Karpas-422 (cell line): ENCODE measurements at regions not wholly inside any gene's neighbourhood (a gene's known extent, or its start where the extent isn't known, plus 50 kb on each side); places are given as distances from the start of the nearest gene placed in this dataset. TPM values are rescaled to one million over a fixed set of nuclear protein-coding genes. Genes with fewer than 3 reads are reported as not detected.

Experiments used
- DNase-seq: peaks from one replicate; pipeline ENCODE4 v3.0.0-alpha.2; 2015
- H2AFZ ChIP-seq: fragments of 200-600 bp; sonication (generic); 2 replicates; pipeline ENCODE4 v1.6.1; 2014; ENCODE audit warnings: antibody characterized with exemption, low read length, mixed read lengths
- H3K27ac ChIP-seq: fragments of 200-600 bp; sonication (generic); 2 replicates; pipeline ENCODE4 v1.5.1; 2014; ENCODE audit warnings: mild to moderate bottlenecking, low read length, moderate library complexity
- H3K27me3 ChIP-seq: fragments of 200-600 bp; sonication (generic); 2 replicates; pipeline ENCODE4 v1.6.1; 2014; ENCODE audit warnings: low read length, mixed read lengths
- H3K36me3 ChIP-seq: fragments of 200-600 bp; sonication (generic); 2 replicates; pipeline ENCODE4 v1.6.1; 2014; ENCODE audit warnings: low read length, mixed read lengths; ENCODE audit not compliant: insufficient read depth
- H3K4me1 ChIP-seq: fragments of 200-600 bp; sonication (generic); 2 replicates; pipeline ENCODE4 v1.6.1; 2014; ENCODE audit warnings: mild to moderate bottlenecking, low read length, mixed read lengths
- H3K4me2 ChIP-seq: fragments of 200-600 bp; sonication (generic); 2 replicates; pipeline ENCODE4 v1.6.1; 2014; ENCODE audit warnings: low read length, low read depth, mild to moderate bottlenecking; ENCODE audit not compliant: poor library complexity, severe bottlenecking
- H3K4me3 ChIP-seq: fragments of 200-600 bp; sonication (generic); 2 replicates; pipeline ENCODE4 v1.5.1; 2014; ENCODE audit warnings: mild to moderate bottlenecking, antibody characterized with exemption, low read length, mixed read lengths
- H3K79me2 ChIP-seq: fragments of 200-600 bp; sonication (generic); 2 replicates; pipeline ENCODE4 v1.6.1; 2014; ENCODE audit warnings: mild to moderate bottlenecking, low read length, mixed read lengths
- H3K9ac ChIP-seq: fragments of 200-600 bp; sonication (generic); 2 replicates; pipeline ENCODE4 v1.6.0; 2014; ENCODE audit warnings: low read length
- H3K9me2 ChIP-seq: fragments of 200-600 bp; sonication (generic), shearing (Covaris generic); replicated peaks from 2 replicates; pipeline ENCODE4 v1.6.0; 2014; ENCODE audit warnings: mild to moderate bottlenecking, low read length, moderate library complexity; ENCODE audit not compliant: insufficient read depth
- H3K9me3 ChIP-seq: fragments of 300-700, 200-600 bp; sonication (generic); 2 replicates; pipeline ENCODE4 v1.6.1; 2014; ENCODE audit warnings: low read length, mixed read lengths
- H4K20me1 ChIP-seq: fragments of 200-600 bp; sonication (generic); 2 replicates; pipeline ENCODE4 v1.6.1; 2014; ENCODE audit warnings: mild to moderate bottlenecking, antibody characterized with exemption, low read length, low read depth; ENCODE audit not compliant: insufficient read depth
- small RNA-seq: library from RNA; depleted of rRNA; stranded (forward); fragments of <200 nt; gene quantifications from one replicate; pipeline ENCODE3, GENCODE V24; 2014

DNA sequence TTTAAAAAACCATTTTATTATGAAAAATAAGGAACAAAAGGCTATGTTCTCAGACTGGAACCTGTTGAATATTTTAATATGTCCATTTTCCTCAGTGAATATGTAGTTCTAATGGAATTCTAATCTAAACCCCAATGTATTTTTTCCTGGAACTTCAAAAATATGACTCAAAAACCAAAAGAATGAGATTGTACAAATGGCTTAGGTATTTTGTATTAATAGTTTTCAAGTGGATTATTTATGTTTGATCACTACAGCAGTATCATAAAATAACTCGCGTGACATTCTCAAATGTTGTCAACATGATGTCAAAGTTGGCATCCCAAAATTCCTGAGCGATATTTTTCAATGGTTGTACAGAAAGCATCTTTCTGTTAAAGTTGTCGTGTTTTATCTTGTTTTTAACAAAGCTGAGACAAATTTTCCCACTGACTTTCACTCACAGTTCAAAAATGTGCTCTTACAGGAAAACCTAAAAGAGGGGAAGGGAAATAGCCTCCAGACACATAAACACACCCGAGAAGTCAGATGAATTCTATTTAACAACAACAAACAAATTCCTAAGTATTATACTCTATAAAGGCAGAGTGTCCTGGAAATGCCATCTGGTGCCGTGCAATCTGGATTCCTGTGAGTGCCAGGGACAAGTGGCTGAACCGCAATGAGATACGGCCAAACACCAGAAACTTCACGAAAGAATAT, 68.1 kb upstream of the TAS2R1 start:
- H3K4me1 ChIP-seq = no peaks in the 10 kb centered on the region
- H3K9me2 ChIP-seq = no peaks in the 10 kb centered on the region
- no peak overlapping the region for H2AFZ ChIP-seq
- no peak overlapping the region for H3K4me2 ChIP-seq
- no peaks in the 10 kb centered on the region for H3K27me3 ChIP-seq
- H3K4me3 ChIP-seq = no peak overlapping the region
- no peaks in the 10 kb centered on the region for H4K20me1 ChIP-seq
- no peak overlapping the region for H3K27ac ChIP-seq
- no peaks in the 10 kb centered on the region for H3K36me3 ChIP-seq
- H3K9ac ChIP-seq = no peak overlapping the region
- no peak for DNase-seq
- H3K79me2 ChIP-seq = no peaks in the 10 kb centered on the region
- H3K9me3 ChIP-seq = no peaks in the 10 kb centered on the region

DNA sequence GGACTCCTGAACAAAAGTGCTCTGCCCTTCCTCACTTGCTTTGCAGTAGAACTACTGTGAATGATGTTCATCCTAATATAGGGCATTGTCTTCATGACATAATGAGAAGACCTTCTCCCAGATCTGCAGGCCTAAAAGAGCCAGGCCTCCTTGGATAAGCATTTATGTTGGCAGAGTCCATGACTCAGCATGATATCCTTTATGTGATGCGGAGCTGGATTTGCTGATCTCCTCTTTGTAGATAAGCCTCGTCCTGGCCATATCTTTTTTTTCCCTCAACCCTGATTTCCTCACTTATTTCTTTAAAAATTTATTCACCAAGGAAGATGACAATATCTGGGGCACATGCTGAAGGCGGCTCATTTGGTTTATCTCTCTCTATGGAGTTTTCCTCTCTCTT, 62.4 kb upstream of the TAS2R1 start:
- H3K36me3 ChIP-seq = no peaks in the 10 kb centered on the region
- no peaks in the 10 kb centered on the region for H3K27me3 ChIP-seq
- H3K9me2 ChIP-seq = no peaks in the 10 kb centered on the region
- H3K79me2 ChIP-seq = no peaks in the 10 kb centered on the region
- no peak for DNase-seq
- no peaks in the 10 kb centered on the region for H3K4me1 ChIP-seq
- H4K20me1 ChIP-seq = no peaks in the 10 kb centered on the region
- H2AFZ ChIP-seq = no peak overlapping the region
- no peak overlapping the region for H3K27ac ChIP-seq
- H3K9me3 ChIP-seq = no peaks in the 10 kb centered on the region
- H3K9ac ChIP-seq = no peak overlapping the region
- H3K4me2 ChIP-seq = no peak overlapping the region
- H3K4me3 ChIP-seq = no peak overlapping the region

GRCh38 chr5:9691261-9691660, 61.1 kb upstream of the TAS2R1 start:
- Histone ChIP-seq H3K36me3 (no peaks in the 10 kb centered on the region), H3K4me3 (no peak overlapping the region), H3K79me2 (no peaks in the 10 kb centered on the region), H3K9ac (no peak overlapping the region), H3K4me1 (no peaks in the 10 kb centered on the region), H3K27me3 (no peaks in the 10 kb centered on the region), H3K9me2 (no peaks in the 10 kb centered on the region), H3K27ac (no peak overlapping the region), H2AFZ (no peak overlapping the region), H3K4me2 (no peak overlapping the region), H4K20me1 (no peaks in the 10 kb centered on the region), H3K9me3 (no peaks in the 10 kb centered on the region)
- DNase-seq = no peak

DNA sequence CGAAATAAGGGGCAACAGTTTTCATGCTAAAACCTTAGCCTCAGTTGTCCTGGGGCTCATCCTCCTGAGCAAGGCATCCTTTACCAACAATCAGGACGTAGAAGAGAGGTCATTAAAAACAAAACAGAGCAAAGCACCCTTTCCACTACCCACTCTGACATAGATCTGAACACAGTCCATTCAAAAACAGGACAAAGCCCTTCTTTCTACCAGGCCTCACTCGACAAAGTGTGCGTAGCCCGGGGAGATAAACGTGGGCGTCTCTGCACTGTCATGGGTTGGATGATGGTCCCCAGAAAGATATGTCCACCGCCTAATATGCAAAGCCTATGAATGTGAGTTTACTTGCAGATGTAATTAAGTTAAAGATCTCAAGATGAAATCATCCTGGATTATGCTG, 60.6 kb upstream of the TAS2R1 start:
- Histone ChIP-seq H3K79me2 (no peaks in the 10 kb centered on the region), H3K9me3 (no peaks in the 10 kb centered on the region), H3K27ac (no peak overlapping the region), H3K36me3 (no peaks in the 10 kb centered on the region), H3K4me3 (no peak overlapping the region), H3K4me2 (no peak overlapping the region), H4K20me1 (no peaks in the 10 kb centered on the region), H2AFZ (no peak overlapping the region), H3K9ac (no peak overlapping the region), H3K4me1 (no peaks in the 10 kb centered on the region), H3K9me2 (no peaks in the 10 kb centered on the region), H3K27me3 (no peaks in the 10 kb centered on the region)
- no peak for DNase-seq

DNA sequence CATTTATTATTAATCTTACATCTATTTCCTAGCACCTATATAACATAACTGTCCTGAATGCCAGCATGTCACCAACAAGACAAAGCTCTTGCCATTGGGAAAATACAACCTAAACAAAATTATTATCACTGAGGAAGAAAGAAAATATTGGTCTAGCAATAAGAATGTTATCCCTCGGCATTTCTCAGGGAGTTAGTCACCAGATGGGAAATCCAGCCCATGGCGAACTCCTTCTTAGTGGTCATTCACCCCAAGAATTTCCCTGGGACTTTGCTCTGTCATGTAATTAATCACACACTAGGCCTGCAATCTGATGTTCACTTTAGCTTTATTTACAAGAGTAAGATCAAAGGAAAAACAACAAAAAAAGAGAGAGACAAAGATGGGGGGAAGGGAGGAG, 56.1 kb upstream of the TAS2R1 start:
- no peak overlapping the region for H3K4me3 ChIP-seq
- no peaks in the 10 kb centered on the region for H3K9me3 ChIP-seq
- no peaks in the 10 kb centered on the region for H3K36me3 ChIP-seq
- H3K27me3 ChIP-seq = no peaks in the 10 kb centered on the region
- no peaks in the 10 kb centered on the region for H3K4me1 ChIP-seq
- no peak overlapping the region for H2AFZ ChIP-seq
- H3K79me2 ChIP-seq = no peaks in the 10 kb centered on the region
- no peak overlapping the region for H3K4me2 ChIP-seq
- H3K9ac ChIP-seq = no peak overlapping the region
- H4K20me1 ChIP-seq = no peaks in the 10 kb centered on the region
- no peak for DNase-seq
- H3K27ac ChIP-seq = no peak overlapping the region
- no peaks in the 10 kb centered on the region for H3K9me2 ChIP-seq

GRCh38 chr5:9681706-9682105, 51.6 kb upstream of the TAS2R1 start:
- no peaks in the 10 kb centered on the region for H3K9me3 ChIP-seq
- H3K9me2 ChIP-seq = no peaks in the 10 kb centered on the region
- no peak for DNase-seq
- H3K27ac ChIP-seq = no peak overlapping the region
- no peaks in the 10 kb centered on the region for H3K79me2 ChIP-seq
- no peak overlapping the region for H3K4me2 ChIP-seq
- H3K4me1 ChIP-seq = no peaks in the 10 kb centered on the region
- no peaks in the 10 kb centered on the region for H4K20me1 ChIP-seq
- no peaks in the 10 kb centered on the region for H3K27me3 ChIP-seq
- H3K36me3 ChIP-seq = no peaks in the 10 kb centered on the region
- H3K9ac ChIP-seq = no peak overlapping the region
- no peak overlapping the region for H3K4me3 ChIP-seq
- H2AFZ ChIP-seq = no peak overlapping the region

Small RNA genes in the stretch of these regions (small RNA-seq; reads per million reads assigned to genes)
- not detected for gene AC034229.5
- gene AC034229.6 = not detected
- not detected for gene AC091905.3
- gene AC091905.4 = not detected
- gene RNA5SP177 = not detected
